Activated CD4-positive, alpha-beta T cell treated with anti-CD3 and anti-CD28 coated beads, Interleukin-2, amount 10 ng/mL, durations not matched to agents 7 days and 5 days (primary cell): ENCODE measurements at regions not wholly inside any gene's neighbourhood (a gene's known extent, or its start where the extent isn't known, plus 50 kb on each side); places are given as distances from the start of the nearest gene placed in this dataset.

Experiments
- CTCF ChIA-PET: fragments of 350-600 bp; sonication (Branson Sonifier 250); formaldehyde crosslinking; loops from one replicate; lab custom pipeline; 2021; ENCODE audit warnings: antibody characterized with exemption; lab: Charles Lee
- POLR2A ChIA-PET: fragments of 350-600 bp; sonication (Branson Sonifier 250); formaldehyde crosslinking; loops from one replicate; lab custom pipeline; 2021; ENCODE audit warnings: antibody characterized with exemption; lab: Charles Lee
- DNase-seq: peaks from one replicate; pipeline ENCODE4 v3.0.0-alpha.2; 2020
- H3K27ac Mint-ChIP-seq: one replicate; pipeline ENCODE4 v1.8.0; 2021; ENCODE audit warnings: mild to moderate bottlenecking, moderate library complexity, mixed read lengths
- H3K27me3 Mint-ChIP-seq: one replicate; pipeline ENCODE4 v1.8.0; 2021; ENCODE audit warnings: mixed read lengths
- H3K36me3 Mint-ChIP-seq: one replicate; pipeline ENCODE4 v1.8.0; 2021; ENCODE audit warnings: low read depth, mixed read lengths
- H3K4me1 Mint-ChIP-seq: one replicate; pipeline ENCODE4 v1.8.0; 2021; ENCODE audit warnings: mixed read lengths
- H3K4me3 Mint-ChIP-seq: one replicate; pipeline ENCODE4 v1.8.0; 2021; ENCODE audit warnings: mild to moderate bottlenecking, moderate library complexity, mixed read lengths
- H3K9me3 Mint-ChIP-seq: one replicate; pipeline ENCODE4 v1.8.0; 2021; ENCODE audit warnings: mixed read lengths

- H3K4me3 Mint-ChIP-seq: no peak overlapping the region
- H3K9me3 Mint-ChIP-seq: peaks cover 8% of the 10 kb centered on the region
- H3K27ac Mint-ChIP-seq: no peak overlapping the region
- H3K36me3 Mint-ChIP-seq: no peaks in the 10 kb centered on the region
- DNase-seq: no peak
- POLR2A ChIA-PET: no interaction called here
- CTCF ChIA-PET: no interaction called here
- no peaks in the 10 kb centered on the region for H3K27me3 Mint-ChIP-seq
- no peaks in the 10 kb centered on the region for H3K4me1 Mint-ChIP-seq
These were observed 192.0 kb upstream of the HS3ST5 start for GRCh38 chr6:114534813-114535212.

GRCh38 chr6:114524081-114524480, 181.3 kb upstream of the HS3ST5 start:
- ChIA-PET CTCF (no interaction called here), POLR2A (no interaction called here)
- Mint-ChIP-seq H3K27ac (no peak overlapping the region), H3K9me3 (no peaks in the 10 kb centered on the region), H3K4me1 (no peaks in the 10 kb centered on the region), H3K4me3 (no peak overlapping the region), H3K27me3 (no peaks in the 10 kb centered on the region), H3K36me3 (no peaks in the 10 kb centered on the region)
- no peak for DNase-seq

- no peaks in the 10 kb centered on the region for H3K4me1 Mint-ChIP-seq
- no peak overlapping the region for H3K27ac Mint-ChIP-seq
- no peaks in the 10 kb centered on the region for H3K9me3 Mint-ChIP-seq
- ChIA-PET POLR2A (no interaction called here), CTCF (no interaction called here)
- no peak overlapping the region for H3K4me3 Mint-ChIP-seq
- H3K27me3 Mint-ChIP-seq: no peaks in the 10 kb centered on the region
- DNase-seq: no peak
- no peaks in the 10 kb centered on the region for H3K36me3 Mint-ChIP-seq
These were observed 180.7 kb upstream of the HS3ST5 start for GRCh38 chr6:114523508-114523907.

- DNase-seq: no peak
- H3K27me3 Mint-ChIP-seq: no peaks in the 10 kb centered on the region
- ChIA-PET CTCF (no interaction called here), POLR2A (no interaction called here)
- no peaks in the 10 kb centered on the region for H3K36me3 Mint-ChIP-seq
- peaks cover 2% of the 10 kb centered on the region for H3K9me3 Mint-ChIP-seq
- no peaks in the 10 kb centered on the region for H3K4me1 Mint-ChIP-seq
- H3K4me3 Mint-ChIP-seq: no peak overlapping the region
- no peak overlapping the region for H3K27ac Mint-ChIP-seq
These were observed 179.1 kb upstream of the HS3ST5 start for GRCh38 chr6:114521926-114522325.

- Mint-ChIP-seq H3K4me3 (no peak overlapping the region), H3K4me1 (no peaks in the 10 kb centered on the region), H3K9me3 (peaks cover 2% of the 10 kb centered on the region), H3K27ac (no peak overlapping the region), H3K27me3 (no peaks in the 10 kb centered on the region), H3K36me3 (no peaks in the 10 kb centered on the region)
- ChIA-PET CTCF (no interaction called here), POLR2A (no interaction called here)
- no peak for DNase-seq
These were observed 178.2 kb upstream of the HS3ST5 start for GRCh38 chr6:114520976-114521375.

GRCh38 chr6:114514170-114514569, 171.3 kb upstream of the HS3ST5 start:
- DNase-seq: no peak
- H3K9me3 Mint-ChIP-seq: peaks cover 2% of the 10 kb centered on the region
- POLR2A ChIA-PET: no interaction called here
- no peaks in the 10 kb centered on the region for H3K27me3 Mint-ChIP-seq
- H3K27ac Mint-ChIP-seq: no peak overlapping the region
- CTCF ChIA-PET: no interaction called here
- H3K4me1 Mint-ChIP-seq: no peaks in the 10 kb centered on the region
- H3K36me3 Mint-ChIP-seq: no peaks in the 10 kb centered on the region
- H3K4me3 Mint-ChIP-seq: no peak overlapping the region

- H3K27me3 Mint-ChIP-seq: no peaks in the 10 kb centered on the region
- H3K9me3 Mint-ChIP-seq: no peaks in the 10 kb centered on the region
- no peaks in the 10 kb centered on the region for H3K36me3 Mint-ChIP-seq
- no peak overlapping the region for H3K27ac Mint-ChIP-seq
- POLR2A ChIA-PET: no interaction called here
- no peak for DNase-seq
- no peaks in the 10 kb centered on the region for H3K4me1 Mint-ChIP-seq
- CTCF ChIA-PET: no interaction called here
- no peak overlapping the region for H3K4me3 Mint-ChIP-seq
These were observed 128.6 kb upstream of the HS3ST5 start for GRCh38 chr6:114471450-114471849.

- no peaks in the 10 kb centered on the region for H3K4me1 Mint-ChIP-seq
- no peaks in the 10 kb centered on the region for H3K9me3 Mint-ChIP-seq
- no peaks in the 10 kb centered on the region for H3K36me3 Mint-ChIP-seq
- POLR2A ChIA-PET: no interaction called here
- no peak overlapping the region for H3K4me3 Mint-ChIP-seq
- H3K27ac Mint-ChIP-seq: no peak overlapping the region
- no peaks in the 10 kb centered on the region for H3K27me3 Mint-ChIP-seq
- DNase-seq: no peak
- CTCF ChIA-PET: no interaction called here
These were observed 125.1 kb upstream of the HS3ST5 start for GRCh38 chr6:114467931-114468330.

GRCh38 chr6:114465511-114465910, 122.7 kb upstream of the HS3ST5 start:
- Mint-ChIP-seq H3K27ac (no peak overlapping the region), H3K27me3 (no peaks in the 10 kb centered on the region), H3K4me3 (no peak overlapping the region), H3K9me3 (no peaks in the 10 kb centered on the region), H3K4me1 (no peaks in the 10 kb centered on the region), H3K36me3 (no peaks in the 10 kb centered on the region)
- POLR2A ChIA-PET: no interaction called here
- CTCF ChIA-PET: no interaction called here
- no peak for DNase-seq

- CTCF ChIA-PET: no interaction called here
- H3K27me3 Mint-ChIP-seq: no peaks in the 10 kb centered on the region
- H3K9me3 Mint-ChIP-seq: no peaks in the 10 kb centered on the region
- POLR2A ChIA-PET: no interaction called here
- no peak overlapping the region for H3K27ac Mint-ChIP-seq
- no peaks in the 10 kb centered on the region for H3K4me1 Mint-ChIP-seq
- DNase-seq: no peak
- no peak overlapping the region for H3K4me3 Mint-ChIP-seq
- no peaks in the 10 kb centered on the region for H3K36me3 Mint-ChIP-seq
These were observed 111.0 kb upstream of the HS3ST5 start for GRCh38 chr6:114453737-114454276.

GRCh38 chr6:114452785-114453401, 110.1 kb upstream of the HS3ST5 start:
- no peak overlapping the region for H3K27ac Mint-ChIP-seq
- POLR2A ChIA-PET: no interaction called here
- H3K4me1 Mint-ChIP-seq: no peaks in the 10 kb centered on the region
- H3K36me3 Mint-ChIP-seq: no peaks in the 10 kb centered on the region
- H3K9me3 Mint-ChIP-seq: no peaks in the 10 kb centered on the region
- no peak for DNase-seq
- no peak overlapping the region for H3K4me3 Mint-ChIP-seq
- no peaks in the 10 kb centered on the region for H3K27me3 Mint-ChIP-seq
- CTCF ChIA-PET: interaction anchor here (1.0 kb wide), 1 partner anchor 21 kb away, joined by 3 read pairs; no protein-coding TSS in a partner anchor

GRCh38 chr6:114450631-114451030, 107.8 kb upstream of the HS3ST5 start:
- no peaks in the 10 kb centered on the region for H3K36me3 Mint-ChIP-seq
- no peaks in the 10 kb centered on the region for H3K4me1 Mint-ChIP-seq
- no peaks in the 10 kb centered on the region for H3K27me3 Mint-ChIP-seq
- ChIA-PET CTCF (no interaction called here), POLR2A (no interaction called here)
- DNase-seq: no peak
- no peak overlapping the region for H3K27ac Mint-ChIP-seq
- no peak overlapping the region for H3K4me3 Mint-ChIP-seq
- no peaks in the 10 kb centered on the region for H3K9me3 Mint-ChIP-seq

- Mint-ChIP-seq H3K27ac (no peak overlapping the region), H3K9me3 (no peaks in the 10 kb centered on the region), H3K27me3 (no peaks in the 10 kb centered on the region), H3K36me3 (no peaks in the 10 kb centered on the region), H3K4me1 (no peaks in the 10 kb centered on the region), H3K4me3 (no peak overlapping the region)
- ChIA-PET CTCF (no interaction called here), POLR2A (no interaction called here)
- no peak for DNase-seq
These were observed 106.8 kb upstream of the HS3ST5 start for GRCh38 chr6:114449659-114450058.

- no peak overlapping the region for H3K4me3 Mint-ChIP-seq
- H3K9me3 Mint-ChIP-seq: no peaks in the 10 kb centered on the region
- H3K4me1 Mint-ChIP-seq: no peaks in the 10 kb centered on the region
- H3K36me3 Mint-ChIP-seq: no peaks in the 10 kb centered on the region
- no peak overlapping the region for H3K27ac Mint-ChIP-seq
- DNase-seq: no peak
- no peaks in the 10 kb centered on the region for H3K27me3 Mint-ChIP-seq
- ChIA-PET POLR2A (no interaction called here), CTCF (no interaction called here)
These were observed 103.5 kb upstream of the HS3ST5 start for GRCh38 chr6:114446342-114446741.
